AG04450 (cell line): ENCODE measurements at regions not wholly inside any gene's neighbourhood (a gene's known extent, or its start where the extent isn't known, plus 50 kb on each side); places are given as distances from the start of the nearest gene placed in this dataset.
A peak's percentile ranks its signal among the peaks of the same experiment; 100 is the strongest.

Source experiments
- CTCF ChIA-PET: fragments of 300-600, 350-600 bp; formaldehyde crosslinking; extraction: SDS; loops from one replicate; lab custom pipeline; 2022; ENCODE audit warnings: antibody characterized with exemption, inconsistent platforms; lab: Charles Lee
- POLR2A ChIA-PET: fragments of 350-600 bp; formaldehyde crosslinking; extraction: SDS; loops from one replicate; lab custom pipeline; 2021; ENCODE audit warnings: antibody characterized with exemption, inconsistent platforms; lab: Yijun Ruan, JAX
- DNase-seq: peaks from one replicate; pipeline ENCODE4 v3.0.0-alpha.2; 2011; ENCODE audit warnings: low read depth, low spot score
- H3K27ac ChIP-seq: one replicate; pipeline ENCODE4 v1.5.1; 2012; ENCODE audit warnings: low read depth, low read length, control low read depth
- H3K27me3 ChIP-seq: one replicate; pipeline ENCODE4 v1.6.0; 2012; ENCODE audit warnings: low read length; ENCODE audit not compliant: control insufficient read depth, insufficient read depth
- H3K4me3 ChIP-seq: 2 replicates; pipeline ENCODE4 v1.5.1; 2011; ENCODE audit warnings: mild to moderate bottlenecking, low read depth, low read length, control low read depth
- H3K9me3 ChIP-seq: 2 replicates; pipeline ENCODE4 v1.5.1; 2012; ENCODE audit warnings: low read length; ENCODE audit not compliant: control insufficient read depth, insufficient read depth
- TF ChIP-seq, protein P1 (sequence below): IDR thresholded peaks from 2 replicates; pipeline ENCODE4 v1.5.1; 2011; ENCODE audit warnings: low read depth, low read length, control low read depth, inconsistent platforms

DNA sequence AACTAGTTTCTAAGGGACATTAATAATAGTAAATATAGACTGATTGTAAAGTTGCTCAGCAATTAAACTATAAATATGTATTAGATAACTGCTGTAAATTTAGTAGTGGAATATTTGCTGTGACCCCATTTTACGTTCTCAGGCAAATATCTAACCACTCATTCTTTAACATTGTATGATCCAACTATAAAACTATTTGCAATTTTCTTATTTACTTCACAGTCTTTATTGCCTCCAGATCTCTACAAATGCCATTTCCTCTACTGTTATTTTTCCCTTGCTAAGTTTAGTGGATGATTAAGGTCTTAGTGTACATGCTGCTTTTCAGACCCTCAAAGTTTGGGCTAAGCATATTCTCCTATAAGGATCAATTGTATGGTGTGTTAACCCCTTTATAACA is 526.2 kb upstream of the ST8SIA4 start:
- ChIA-PET CTCF (no interaction called here), POLR2A (no interaction called here)
- TF ChIP-seq, protein P1, sequence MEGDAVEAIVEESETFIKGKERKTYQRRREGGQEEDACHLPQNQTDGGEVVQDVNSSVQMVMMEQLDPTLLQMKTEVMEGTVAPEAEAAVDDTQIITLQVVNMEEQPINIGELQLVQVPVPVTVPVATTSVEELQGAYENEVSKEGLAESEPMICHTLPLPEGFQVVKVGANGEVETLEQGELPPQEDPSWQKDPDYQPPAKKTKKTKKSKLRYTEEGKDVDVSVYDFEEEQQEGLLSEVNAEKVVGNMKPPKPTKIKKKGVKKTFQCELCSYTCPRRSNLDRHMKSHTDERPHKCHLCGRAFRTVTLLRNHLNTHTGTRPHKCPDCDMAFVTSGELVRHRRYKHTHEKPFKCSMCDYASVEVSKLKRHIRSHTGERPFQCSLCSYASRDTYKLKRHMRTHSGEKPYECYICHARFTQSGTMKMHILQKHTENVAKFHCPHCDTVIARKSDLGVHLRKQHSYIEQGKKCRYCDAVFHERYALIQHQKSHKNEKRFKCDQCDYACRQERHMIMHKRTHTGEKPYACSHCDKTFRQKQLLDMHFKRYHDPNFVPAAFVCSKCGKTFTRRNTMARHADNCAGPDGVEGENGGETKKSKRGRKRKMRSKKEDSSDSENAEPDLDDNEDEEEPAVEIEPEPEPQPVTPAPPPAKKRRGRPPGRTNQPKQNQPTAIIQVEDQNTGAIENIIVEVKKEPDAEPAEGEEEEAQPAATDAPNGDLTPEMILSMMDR = no peak
- H3K27me3 ChIP-seq = no peaks in the 10 kb centered on the region
- peak; percentile 8 for DNase-seq
- no peaks in the 10 kb centered on the region for H3K9me3 ChIP-seq
- H3K4me3 ChIP-seq = no peak overlapping the region
- no peak overlapping the region for H3K27ac ChIP-seq

DNA sequence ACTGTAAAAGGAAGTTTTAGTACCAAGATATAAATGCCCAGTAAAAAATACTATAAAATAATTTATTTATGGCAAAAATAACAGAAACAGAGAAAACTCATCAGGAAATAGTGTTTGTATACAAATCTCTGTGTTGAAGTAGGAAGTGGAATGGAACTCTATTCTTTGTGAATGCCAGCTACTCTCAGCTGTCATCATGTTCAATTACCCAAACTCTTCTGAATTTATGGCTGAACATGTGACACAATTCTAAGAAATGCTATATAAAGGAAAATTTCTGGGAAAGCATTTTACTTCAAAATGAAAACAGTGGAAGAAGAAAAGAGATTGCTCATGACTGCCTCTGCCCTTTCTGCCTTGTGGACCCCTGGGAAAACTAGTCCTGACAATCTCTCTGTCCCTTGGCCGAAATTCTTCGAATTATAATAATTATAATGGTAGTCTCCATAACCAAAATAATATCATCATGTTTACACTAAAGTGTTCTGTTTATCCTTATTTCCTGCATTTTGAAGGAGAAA is 522.3 kb upstream of the ST8SIA4 start:
- Histone ChIP-seq H3K9me3 (no peaks in the 10 kb centered on the region), H3K27me3 (no peaks in the 10 kb centered on the region), H3K4me3 (no peak overlapping the region), H3K27ac (no peak overlapping the region)
- POLR2A ChIA-PET = no interaction called here
- no peak for DNase-seq
- CTCF ChIA-PET = no interaction called here
- TF ChIP-seq, protein P1 = no peak

DNA sequence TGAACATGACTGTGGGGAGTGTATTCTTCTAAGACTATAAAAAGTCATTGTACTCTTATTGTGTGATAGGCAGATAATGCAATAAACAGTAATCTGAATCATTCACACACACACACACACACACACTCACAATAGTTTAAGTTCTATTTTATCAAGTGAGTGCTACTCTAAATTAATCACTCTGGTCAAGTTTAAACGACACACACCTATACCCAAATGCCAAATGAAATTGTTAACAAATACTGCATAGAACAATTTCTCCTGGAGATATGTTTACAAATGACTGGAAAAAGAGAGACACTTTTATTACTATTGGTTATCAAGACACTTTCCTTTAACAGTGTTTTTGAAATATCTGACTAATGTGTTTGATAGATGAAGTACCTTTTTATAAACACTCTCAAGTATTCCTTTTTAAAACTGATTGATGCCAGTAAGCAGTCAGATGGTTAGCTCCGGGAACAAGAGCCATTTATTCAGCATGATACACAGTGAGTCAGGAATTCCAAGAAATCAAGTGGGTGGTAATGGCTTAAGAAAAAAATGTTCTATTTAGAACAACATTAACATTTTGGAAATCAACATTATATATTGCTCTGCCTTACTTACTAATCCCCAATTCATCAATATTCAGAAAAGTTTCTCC is 521.6 kb upstream of the ST8SIA4 start:
- no peak overlapping the region for H3K4me3 ChIP-seq
- CTCF ChIA-PET = no interaction called here
- POLR2A ChIA-PET = no interaction called here
- DNase-seq = peak; percentile 11
- TF ChIP-seq, protein P1 = no peak
- H3K27ac ChIP-seq = no peak overlapping the region
- no peaks in the 10 kb centered on the region for H3K9me3 ChIP-seq
- no peaks in the 10 kb centered on the region for H3K27me3 ChIP-seq

DNA sequence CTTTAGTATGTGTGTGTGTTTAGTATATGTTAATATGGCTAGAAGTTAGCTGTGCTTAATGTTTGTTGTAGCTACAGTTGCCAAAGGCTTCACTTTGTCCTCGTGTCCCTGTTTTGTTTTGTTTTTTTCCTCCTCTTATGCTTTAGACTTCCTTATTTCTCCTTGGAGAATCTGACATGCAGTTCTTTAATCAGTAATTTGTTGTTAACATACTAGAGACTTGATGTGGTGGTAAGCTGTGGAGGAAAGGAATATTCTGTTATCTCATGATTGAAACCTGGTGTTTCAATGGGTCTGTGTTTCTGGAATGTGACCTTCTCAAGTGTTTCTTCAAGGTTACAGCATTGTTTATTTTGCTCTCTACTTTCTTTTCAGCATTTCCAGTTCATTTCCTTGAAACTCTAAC is 515.6 kb upstream of the ST8SIA4 start:
- H3K4me3 ChIP-seq = no peak overlapping the region
- ChIA-PET POLR2A (no interaction called here), CTCF (no interaction called here)
- no peaks in the 10 kb centered on the region for H3K9me3 ChIP-seq
- H3K27ac ChIP-seq = no peak overlapping the region
- no peak for DNase-seq
- TF ChIP-seq, protein P1 = no peak
- no peaks in the 10 kb centered on the region for H3K27me3 ChIP-seq

DNA sequence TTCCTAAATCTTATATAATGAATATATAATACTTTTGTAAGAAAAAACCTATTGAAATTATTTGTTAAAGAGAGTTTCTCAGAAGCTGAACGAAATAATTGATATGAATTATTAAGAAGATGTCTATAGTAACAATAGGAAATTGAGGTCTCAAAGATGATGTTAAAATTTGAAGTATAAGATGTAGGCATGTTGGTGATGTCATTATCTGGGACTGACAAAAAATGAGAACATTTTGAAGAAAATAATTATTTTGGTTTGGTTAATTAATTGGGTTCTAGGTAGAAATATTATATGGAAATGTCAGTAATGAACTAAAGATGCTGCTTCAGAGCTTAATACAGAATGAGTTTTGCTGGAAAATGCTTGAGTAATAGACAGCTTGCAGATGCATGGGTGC is 501.4 kb upstream of the ST8SIA4 start:
- TF ChIP-seq, protein P1 = no peak
- Histone ChIP-seq H3K4me3 (no peak overlapping the region), H3K27ac (no peak overlapping the region), H3K9me3 (no peaks in the 10 kb centered on the region), H3K27me3 (no peaks in the 10 kb centered on the region)
- ChIA-PET POLR2A (no interaction called here), CTCF (no interaction called here)
- DNase-seq = no peak
